ENCODE measurements at regions not wholly inside any gene's neighbourhood (a gene's known extent, or its start where the extent isn't known, plus 50 kb on each side); places are given as distances from the start of the nearest gene placed in this dataset.

- TF ChIP-seq ETS1 (IDR thresholded peaks at IDR 0.05) (no peak), STAT1 (IDR thresholded peaks at IDR 0.05; ENCODE audit: unreplicated experiment) (no peak), POLR2AphosphoS5 (IDR thresholded peaks at IDR 0.05; ENCODE audit: low read depth) (no peak), ZNF114 (CRISPR knock-in tag; IDR thresholded peaks at IDR 0.05) (no peak), EZH2phosphoT487 (IDR thresholded peaks at IDR 0.05; ENCODE audit: unreplicated experiment) (no peak), CTCF (conservative IDR thresholded peaks at IDR 0.05; ENCODE audit: low read depth in 2 of 2) (no peak), CREB1 (CRISPR knock-in tag; IDR thresholded peaks at IDR 0.05; ENCODE audit: low read depth) (no peak)
These were observed 241.7 kb upstream of the AMIGO2 start (continued) for GRCh38 chr12:47321436-47321835.

GRCh38 chr12:47319746-47320145 lies 240.0 kb upstream of the AMIGO2 start:
- Mint-ChIP-seq H3K4me1 (no peaks in the 10 kb centered on the region), H3K27me3 (ENCODE audit: insufficient read depth, low read depth, poor library complexity) (peaks cover under 1% of the 10 kb centered on the region), H3K27ac (no peak overlapping the region), H3K4me3 (no peak overlapping the region), H3K36me3 (ENCODE audit: low read depth) (no peaks in the 10 kb centered on the region), H3K9me3 (no peaks in the 10 kb centered on the region; the same call in 2 of the 3 replicates)
- Histone ChIP-seq H3K27me3 (ENCODE audit: insufficient read depth) (no peaks in the 10 kb centered on the region), H3K9me2 (ENCODE audit: insufficient read depth) (0 out of 2 replicates have a peak, but pooled peaks cover 8% of the 10 kb centered on the region), H3K4me1 (ENCODE audit: insufficient read depth) (no peaks in the 10 kb centered on the region), H3K4me2 (no peak overlapping the region), H3K79me2 (replicated peaks; ENCODE audit: insufficient read depth) (no peaks in the 10 kb centered on the region), H3K4me3 (no peak overlapping the region), H3K27ac (ENCODE audit: low read depth) (no peak overlapping the region), H2AFZ (peak overlapping the region; percentile 56; the same call in 1 of the 2 replicates), H4K20me1 (replicated peaks; ENCODE audit: insufficient read depth) (no peaks in the 10 kb centered on the region), H3K36me3 (ENCODE audit: insufficient read depth) (no peaks in the 10 kb centered on the region), H3F3A (replicated peaks; ENCODE audit: low read depth) (no peaks in the 10 kb centered on the region)
- no peak for DNase-seq (ENCODE audit: low spot score)
- no peak for TF ChIP-seq ETS1 (IDR thresholded peaks at IDR 0.05)
- TF ChIP-seq NANOG (IDR thresholded peaks at IDR 0.05; ENCODE audit: borderline replicate concordance): no peak
- no peak for TF ChIP-seq STAT1 (IDR thresholded peaks at IDR 0.05; ENCODE audit: unreplicated experiment)
- no peak for TF ChIP-seq JUNB (IDR thresholded peaks at IDR 0.05; ENCODE audit: unreplicated experiment)
- no peak for ATAC-seq

GRCh38 chr12:47318963-47319362 lies 239.2 kb upstream of the AMIGO2 start:
- no peak overlapping the region for H3K4me3 ChIP-seq
- DNase-seq (ENCODE audit: low spot score) (no peak), ATAC-seq (no peak)
- TF ChIP-seq CTCF (conservative IDR thresholded peaks at IDR 0.05; ENCODE audit: low read depth in 2 of 2) (no peak), JUNB (IDR thresholded peaks at IDR 0.05; ENCODE audit: unreplicated experiment) (no peak), POLR2AphosphoS5 (IDR thresholded peaks at IDR 0.05; ENCODE audit: low read depth) (no peak), EZH2phosphoT487 (IDR thresholded peaks at IDR 0.05; ENCODE audit: unreplicated experiment) (no peak), NANOG (IDR thresholded peaks at IDR 0.05; ENCODE audit: borderline replicate concordance) (no peak), EZH2 (IDR thresholded peaks at IDR 0.05; ENCODE audit: low read depth, unreplicated experiment) (no peak), ZNF331 (CRISPR knock-in tag; IDR thresholded peaks at IDR 0.05; ENCODE audit: low read depth) (no peak)
- H3K36me3 Mint-ChIP-seq (ENCODE audit: low read depth): no peaks in the 10 kb centered on the region
- no peak overlapping the region for H3K27ac Mint-ChIP-seq
- no peak overlapping the region for H3K4me3 Mint-ChIP-seq
- H3K27me3 Mint-ChIP-seq (ENCODE audit: insufficient read depth, low read depth, poor library complexity): peaks cover 2% of the 10 kb centered on the region
- no peak overlapping the region for H2AFZ ChIP-seq
- H3K79me2 ChIP-seq (replicated peaks; ENCODE audit: insufficient read depth): no peaks in the 10 kb centered on the region
- no peaks in the 10 kb centered on the region for H3K4me1 Mint-ChIP-seq
- H3K27me3 ChIP-seq (ENCODE audit: insufficient read depth): no peaks in the 10 kb centered on the region
- no peaks in the 10 kb centered on the region for H4K20me1 ChIP-seq (replicated peaks; ENCODE audit: insufficient read depth)
- no peaks in the 10 kb centered on the region for H3K4me1 ChIP-seq (ENCODE audit: insufficient read depth)
- 0 out of 2 replicates have a peak, but pooled peaks cover 8% of the 10 kb centered on the region for H3K9me2 ChIP-seq (ENCODE audit: insufficient read depth)
- no peaks in the 10 kb centered on the region for H3K36me3 ChIP-seq (ENCODE audit: insufficient read depth)
- no peak overlapping the region for H3K27ac ChIP-seq (ENCODE audit: low read depth)
- H3K9me3 Mint-ChIP-seq: no peaks in the 10 kb centered on the region; the same call in 2 of the 3 replicates
- no peaks in the 10 kb centered on the region for H3F3A ChIP-seq (replicated peaks; ENCODE audit: low read depth)
- no peak overlapping the region for H3K4me2 ChIP-seq

Measured in GM23338 (cell line).